Hepatocyte (in vitro differentiated cells): ENCODE measurements at regions not wholly inside any gene's neighbourhood (a gene's known extent, or its start where the extent isn't known, plus 50 kb on each side); places are given as distances from the start of the nearest gene placed in this dataset.

Source experiments
- DNase-seq: peaks from one replicate; pipeline ENCODE4 v3.0.0-alpha.2; 2016; ENCODE audit warnings: low spot score
- H2AFZ ChIP-seq: fragments of 200-600 bp; sonication (generic); 2 replicates; pipeline ENCODE4 v1.6.0; 2016; ENCODE audit warnings: antibody characterized with exemption, mild to moderate bottlenecking
- H3K27ac ChIP-seq: fragments of 200-600 bp; sonication (generic); 2 replicates; pipeline ENCODE4 v1.5.1; 2016; ENCODE audit warnings: mild to moderate bottlenecking
- H3K27me3 ChIP-seq: fragments of 200-600 bp; sonication (generic); 2 replicates; pipeline ENCODE4 v1.6.1; 2016
- H3K36me3 ChIP-seq: fragments of 200-600 bp; sonication (generic); replicated peaks from 2 replicates; pipeline ENCODE4 v1.5.1; 2016; ENCODE audit warnings: low read depth; ENCODE audit not compliant: insufficient read depth
- H3K4me1 ChIP-seq: fragments of 200-600 bp; sonication (generic); 2 replicates; pipeline ENCODE4 v1.5.1; 2016; ENCODE audit warnings: mild to moderate bottlenecking, moderate library complexity; ENCODE audit not compliant: insufficient read depth
- H3K4me2 ChIP-seq: fragments of 200-600 bp; sonication (generic); 2 replicates; pipeline ENCODE4 v1.6.0; 2016
- H3K4me3 ChIP-seq: fragments of 200-600 bp; sonication (generic); 2 replicates; pipeline ENCODE4 v1.5.1; 2016; ENCODE audit warnings: mild to moderate bottlenecking
- H3K79me2 ChIP-seq: fragments of 200-600 bp; sonication (generic); 2 replicates; pipeline ENCODE4 v1.6.0; 2017; ENCODE audit warnings: mild to moderate bottlenecking
- H3K9me2 ChIP-seq: fragments of 200-600 bp; sonication (generic); replicated peaks from 2 replicates; pipeline ENCODE4 v1.6.0; 2017; ENCODE audit warnings: mild to moderate bottlenecking; ENCODE audit not compliant: insufficient read depth
- H3K9me3 ChIP-seq: fragments of 200-600 bp; sonication (generic); 2 replicates; pipeline ENCODE4 v1.5.1; 2016; ENCODE audit warnings: low read depth, mild to moderate bottlenecking
- H4K20me1 ChIP-seq: fragments of 200-600 bp; sonication (generic); 2 replicates; pipeline ENCODE4 v1.6.0; 2016; ENCODE audit warnings: mild to moderate bottlenecking; ENCODE audit not compliant: insufficient read depth, poor library complexity, severe bottlenecking
- EZH2 ChIP-seq: fragments of 200-600 bp; sonication (generic); IDR thresholded peaks from 2 replicates; pipeline ENCODE4 v1.6.1; 2016; ENCODE audit warnings: antibody characterized with exemption, mild to moderate bottlenecking, borderline replicate concordance
- EZH2phosphoT487 ChIP-seq: fragments of 200-600 bp; sonication (generic); IDR thresholded peaks from one replicate; pipeline ENCODE4 v1.6.1; 2018; ENCODE audit warnings: antibody characterized with exemption, mild to moderate bottlenecking, low read depth, moderate library complexity; ENCODE audit not compliant: unreplicated experiment, severe bottlenecking
- WGBS: methylation state at CpG from one replicate; pipeline ENCODE4 v1.1.6; 2016; ENCODE audit warnings: low lambda C conversion rate; ENCODE audit errors: missing lambda C conversion rate; 5-methylcytosine and 5-hydroxymethylcytosine counted together
- TF ChIP-seq, protein P1 (sequence below): fragments of 200-600 bp; sonication (generic); IDR thresholded peaks from 2 replicates; pipeline ENCODE4 v1.5.1; 2016; ENCODE audit warnings: antibody characterized with exemption, mild to moderate bottlenecking; ENCODE audit not compliant: poor library complexity

DNA sequence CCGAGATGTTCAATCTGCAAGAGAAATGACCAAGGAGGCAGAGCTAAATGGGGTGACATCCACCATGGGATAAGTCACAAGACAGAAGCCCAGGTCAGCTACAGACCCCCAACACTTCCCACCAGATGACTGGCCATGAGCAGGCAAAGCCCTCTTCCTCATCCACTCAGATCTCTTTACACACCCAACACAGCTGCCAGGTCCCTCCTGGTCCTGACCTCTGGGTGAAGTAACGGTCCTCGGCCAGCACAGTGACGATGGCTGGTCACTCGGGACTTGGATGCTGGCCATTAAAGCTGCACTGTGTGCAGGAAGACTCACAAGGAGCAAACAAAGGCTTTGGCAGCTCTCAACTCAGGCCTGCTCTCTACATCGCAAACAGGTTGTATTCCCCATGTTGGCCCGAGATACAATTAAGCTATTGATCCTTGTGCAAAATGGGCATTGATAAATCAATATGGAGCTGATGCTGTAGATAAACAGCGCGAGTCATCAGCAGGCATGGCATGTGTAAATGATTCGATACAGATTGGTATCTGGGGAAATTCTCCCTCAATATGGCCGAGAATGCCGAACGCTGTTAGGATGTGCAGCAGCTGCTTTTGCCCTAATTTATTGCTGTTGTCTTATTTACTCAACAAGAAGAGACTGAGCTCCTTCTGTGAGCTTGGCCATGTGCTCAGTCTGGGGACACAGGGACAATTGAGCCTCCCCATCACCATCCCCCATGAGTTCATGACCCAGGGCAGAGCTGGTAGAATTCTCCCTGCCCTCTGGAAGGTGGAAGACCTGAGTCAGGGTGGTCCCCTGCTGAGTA, 98.7 kb downstream of the C5orf15 start:
- H3K36me3 ChIP-seq = no peaks in the 10 kb centered on the region
- no peaks in the 10 kb centered on the region for H3K79me2 ChIP-seq
- no peaks in the 10 kb centered on the region for H4K20me1 ChIP-seq
- no peaks in the 10 kb centered on the region for H3K4me1 ChIP-seq
- H3K4me2 ChIP-seq = no peak overlapping the region
- H3K27me3 ChIP-seq = no peaks in the 10 kb centered on the region
- H3K4me3 ChIP-seq = no peak overlapping the region
- H3K27ac ChIP-seq = no peak overlapping the region
- no peak for TF ChIP-seq EZH2phosphoT487
- no peak for TF ChIP-seq EZH2
- TF ChIP-seq, protein P1, sequence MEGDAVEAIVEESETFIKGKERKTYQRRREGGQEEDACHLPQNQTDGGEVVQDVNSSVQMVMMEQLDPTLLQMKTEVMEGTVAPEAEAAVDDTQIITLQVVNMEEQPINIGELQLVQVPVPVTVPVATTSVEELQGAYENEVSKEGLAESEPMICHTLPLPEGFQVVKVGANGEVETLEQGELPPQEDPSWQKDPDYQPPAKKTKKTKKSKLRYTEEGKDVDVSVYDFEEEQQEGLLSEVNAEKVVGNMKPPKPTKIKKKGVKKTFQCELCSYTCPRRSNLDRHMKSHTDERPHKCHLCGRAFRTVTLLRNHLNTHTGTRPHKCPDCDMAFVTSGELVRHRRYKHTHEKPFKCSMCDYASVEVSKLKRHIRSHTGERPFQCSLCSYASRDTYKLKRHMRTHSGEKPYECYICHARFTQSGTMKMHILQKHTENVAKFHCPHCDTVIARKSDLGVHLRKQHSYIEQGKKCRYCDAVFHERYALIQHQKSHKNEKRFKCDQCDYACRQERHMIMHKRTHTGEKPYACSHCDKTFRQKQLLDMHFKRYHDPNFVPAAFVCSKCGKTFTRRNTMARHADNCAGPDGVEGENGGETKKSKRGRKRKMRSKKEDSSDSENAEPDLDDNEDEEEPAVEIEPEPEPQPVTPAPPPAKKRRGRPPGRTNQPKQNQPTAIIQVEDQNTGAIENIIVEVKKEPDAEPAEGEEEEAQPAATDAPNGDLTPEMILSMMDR = no peak
- no peak overlapping the region for H2AFZ ChIP-seq
- no peaks in the 10 kb centered on the region for H3K9me2 ChIP-seq
- H3K9me3 ChIP-seq = no peaks in the 10 kb centered on the region
- WGBS = 83% methylated on average over 13 of the region's 13 CpGs
- no peak for DNase-seq

DNA sequence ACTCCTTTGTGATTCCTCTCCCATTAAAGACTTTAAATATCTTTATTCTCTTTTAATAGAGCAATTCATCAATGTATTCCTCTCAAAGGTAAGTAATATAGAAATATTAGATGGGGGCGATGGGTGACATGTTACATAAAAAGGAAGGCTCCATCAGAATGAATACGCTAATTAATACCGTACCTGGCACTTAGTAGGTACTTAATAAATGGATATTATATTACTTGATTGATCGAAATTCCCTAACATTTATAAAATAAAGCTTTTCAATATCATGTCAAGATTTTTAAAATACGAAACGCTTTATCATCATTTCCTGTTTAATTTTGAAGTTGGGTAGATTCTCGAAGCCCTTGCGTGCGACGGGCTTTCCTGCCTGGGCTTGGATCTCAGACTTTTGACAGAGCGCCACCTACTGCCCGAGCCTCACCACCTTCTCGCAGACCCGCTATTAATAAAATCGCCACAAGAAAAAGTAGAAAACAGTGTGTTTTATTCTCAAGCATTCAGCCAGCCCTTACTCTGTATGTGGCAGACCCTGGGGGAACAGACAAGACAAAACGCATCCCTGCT, 99.4 kb downstream of the C5orf15 start:
- Histone ChIP-seq H3K9me2 (no peaks in the 10 kb centered on the region), H3K27me3 (no peaks in the 10 kb centered on the region), H3K4me1 (no peaks in the 10 kb centered on the region), H2AFZ (no peak overlapping the region), H3K9me3 (no peaks in the 10 kb centered on the region), H3K4me3 (no peak overlapping the region), H3K36me3 (no peaks in the 10 kb centered on the region), H3K27ac (no peak overlapping the region), H4K20me1 (no peaks in the 10 kb centered on the region), H3K79me2 (no peaks in the 10 kb centered on the region), H3K4me2 (no peak overlapping the region)
- TF ChIP-seq EZH2 (no peak), EZH2phosphoT487 (no peak)
- TF ChIP-seq, protein P1 = peak; percentile 93
- DNase-seq = peak; percentile 87
- 19% methylated on average over 16 of the region's 16 CpGs for WGBS

DNA sequence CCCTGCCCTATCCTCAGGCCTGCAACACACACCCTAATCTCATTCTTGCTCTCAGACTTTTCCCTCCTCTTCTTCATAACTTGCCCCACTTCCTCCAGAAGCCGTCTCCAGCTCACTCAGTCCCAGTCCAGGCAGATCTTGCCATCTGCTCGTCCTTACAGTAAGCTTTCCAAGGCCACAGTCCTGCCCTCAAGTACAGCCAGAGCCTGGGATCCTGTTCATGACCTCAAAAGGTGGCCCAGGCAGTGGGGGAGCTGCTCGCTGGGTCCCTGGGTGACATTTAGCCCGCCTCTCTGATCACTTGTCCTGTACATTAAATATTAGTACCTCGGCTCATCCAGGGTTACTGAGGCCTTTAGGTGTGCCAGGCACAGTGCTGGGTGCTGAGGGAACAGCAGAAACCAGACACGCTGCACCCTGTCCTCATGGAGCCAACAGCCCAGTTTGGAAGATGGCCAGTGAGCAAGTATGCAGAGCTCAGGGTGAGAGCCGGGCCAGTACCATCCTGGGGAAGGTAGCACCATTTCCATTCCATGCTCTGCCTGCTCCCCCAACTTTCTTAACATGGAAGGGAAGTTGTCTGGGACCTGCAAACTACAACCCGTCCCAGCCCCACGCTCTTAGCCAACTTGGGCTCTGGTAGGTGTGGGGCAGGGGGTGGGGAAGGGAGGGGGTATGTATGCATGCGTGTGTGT, 100.4 kb downstream of the C5orf15 start:
- Histone ChIP-seq H2AFZ (no peak overlapping the region), H3K4me1 (no peaks in the 10 kb centered on the region), H3K4me2 (no peak overlapping the region), H3K27ac (no peak overlapping the region), H3K36me3 (no peaks in the 10 kb centered on the region), H3K9me2 (no peaks in the 10 kb centered on the region), H3K9me3 (no peaks in the 10 kb centered on the region), H4K20me1 (no peaks in the 10 kb centered on the region), H3K79me2 (no peaks in the 10 kb centered on the region), H3K4me3 (no peak overlapping the region), H3K27me3 (no peaks in the 10 kb centered on the region)
- DNase-seq = no peak
- TF ChIP-seq EZH2phosphoT487 (no peak), EZH2 (no peak)
- TF ChIP-seq, protein P1 = no peak
- 95% methylated on average over 8 of the region's 10 CpGs for WGBS
